Heart right ventricle (tissue), 16 donors: ENCODE measurements at regions not wholly inside any gene's neighbourhood (a gene's known extent, or its start where the extent isn't known, plus 50 kb on each side); places are given as distances from the start of the nearest gene placed in this dataset.
A peak's percentile ranks its signal among the peaks of the same experiment; 100 is the strongest.

Source experiments
- ATAC-seq, 8 donors: fragments of 200-7000 bp; cut with Tn5 transposase; one replicate each; pipeline ENCODE4 v1.9.1; 2020; ENCODE audit warnings: mild to moderate bottlenecking in 8 of 8, moderate library complexity in 8 of 8, moderate number of reproducible peaks in 1 of 8
- DNase-seq, 2 donors: peaks; one replicate each; pipeline ENCODE4 v3.0.0-alpha.2; 2020
- H3K27ac ChIP-seq, 10 donors: fragments of 200-600 bp; sonication (generic) in 2 of 10; one replicate each; pipeline versions ENCODE4 v1.5.0 to v1.8.0; 2020 to 2022; ENCODE audit warnings: mild to moderate bottlenecking in 3 of 10
- H3K27me3 ChIP-seq, 7 donors: fragments of 200-600 bp; one replicate each; pipeline ENCODE4 v1.8.0; 2021 to 2022; ENCODE audit warnings: mild to moderate bottlenecking in 2 of 7
- H3K36me3 ChIP-seq, 9 donors: fragments of 200-600 bp; sonication (generic) in 1 of 9; one replicate each; pipeline versions ENCODE4 v1.5.0 to v1.8.0; 2020 to 2022; ENCODE audit warnings: mild to moderate bottlenecking in 2 of 9
- H3K4me1 ChIP-seq, 9 donors: fragments of 200-600 bp; sonication (generic) in 1 of 9; one replicate each; pipeline versions ENCODE4 v1.5.0 to v1.8.0; 2020 to 2022; ENCODE audit warnings: mild to moderate bottlenecking in 4 of 9
- H3K4me3 ChIP-seq, 10 donors: fragments of 200-600 bp; sonication (generic) in 2 of 10; one replicate each; pipeline versions ENCODE4 v1.5.0 to v1.8.0; 2020 to 2022; ENCODE audit warnings: mild to moderate bottlenecking in 7 of 10, moderate library complexity in 2 of 10
- H3K9me3 ChIP-seq, 11 donors: fragments of 200-600 bp in 10 of 11; sonication (generic) in 2 of 11; one replicate each; pipeline versions ENCODE4 v1.5.0 to v1.8.0; 2013 to 2022; ENCODE audit warnings: mild to moderate bottlenecking in 2 of 11, control low read depth in 1 of 11, moderate library complexity in 1 of 11
- CTCF ChIP-seq, 9 donors: fragments of 200-600 bp; sonication (generic) in 2 of 9; IDR thresholded peaks; one replicate each; pipeline versions ENCODE4 v1.5.0 to v1.8.0; 2021 to 2022; ENCODE audit warnings: antibody characterized with exemption in 9 of 9, mild to moderate bottlenecking in 5 of 9, moderate library complexity in 1 of 9
- WGBS, 2 donors: extraction: QIAGEN DNeasy Blood & Tissue Kit; methylation state at CpG; one replicate each; pipeline ENCODE4 v1.1.7; 2013; ENCODE audit warnings: inconsistent platforms in 1 of 2; 5-methylcytosine and 5-hydroxymethylcytosine counted together
- intact Hi-C, 10 donors: fragments of 100-400 bp; cut with DNase I; formaldehyde crosslinking; loops; one replicate each; pipeline versions ENCODE4 v1.11.1 to v1.14.2; 2022
- donor health status: Arrhythmogenic right ventricular cardiomyopathy.
- donor health status: ischemic (EF 13 %, LVEDD 7.1; RV severe dilation, severe dysfunction).
- donor health status: healthy with polysubstance abuse.
- donor health status: DM: no; HTN: yes; CAD: no.
- donor health status: DM: no; HTN: no; CAD: no.
- donor health status: ischemic (EF 25% LVEDD 6.9; RV normal size, moderate dysfunction).
- donor health status: ischemic (EF 25% LVEDD 5.7; RV mildly dilated, moderate dysfunction).
- donor health status: healthy.
- donor health status: DM: yes; HTN: yes; CAD: no.
- donor health status: Ischemic cardiomyopathy.
- donor health status: ischemic (EF 35%, LVEDD 5.7; RV mildly dilated, moderate dysfunction).
- donor health status: nonischemic (EF 11% LVEDD 7.7; RV severe dilation, severe dysfunction).
- donor health status: DM: yes; HTN: yes; CAD: no.
- donor health status: PGD.
- donor health status: ischemic (EF 29% LVEDD 5.4; RV normal size, mild dysfunction).
- donor health status: nonischemic (EF 23%, LVEDD 6.1; RV moderate dilation, normal function).

GRCh38 chr22:27393371-27393770, 408.2 kb downstream of the MN1 start:
- DNase-seq, result no peak
- 85 to 91% methylated on average over 4 of the region's 4 CpGs for WGBS, 2 donors
- ATAC-seq, result no peak
- intact Hi-C loops, result no loop called here
- no peaks in the 10 kb centered on the region for H3K9me3 ChIP-seq
- H3K36me3 ChIP-seq, result no peaks in the 10 kb centered on the region
- no peak overlapping the region for H3K27ac ChIP-seq
- peaks cover 0 to 28% (median 6%) of the 10 kb centered on the region in 7 donors for H3K27me3 ChIP-seq
- H3K4me3 ChIP-seq, result no peak overlapping the region
- no peak for TF ChIP-seq CTCF (IDR thresholded peaks at IDR 0.05)
- H3K4me1 ChIP-seq, result peaks cover 0 to 13% (median 0%) of the 10 kb centered on the region in 9 donors

DNA sequence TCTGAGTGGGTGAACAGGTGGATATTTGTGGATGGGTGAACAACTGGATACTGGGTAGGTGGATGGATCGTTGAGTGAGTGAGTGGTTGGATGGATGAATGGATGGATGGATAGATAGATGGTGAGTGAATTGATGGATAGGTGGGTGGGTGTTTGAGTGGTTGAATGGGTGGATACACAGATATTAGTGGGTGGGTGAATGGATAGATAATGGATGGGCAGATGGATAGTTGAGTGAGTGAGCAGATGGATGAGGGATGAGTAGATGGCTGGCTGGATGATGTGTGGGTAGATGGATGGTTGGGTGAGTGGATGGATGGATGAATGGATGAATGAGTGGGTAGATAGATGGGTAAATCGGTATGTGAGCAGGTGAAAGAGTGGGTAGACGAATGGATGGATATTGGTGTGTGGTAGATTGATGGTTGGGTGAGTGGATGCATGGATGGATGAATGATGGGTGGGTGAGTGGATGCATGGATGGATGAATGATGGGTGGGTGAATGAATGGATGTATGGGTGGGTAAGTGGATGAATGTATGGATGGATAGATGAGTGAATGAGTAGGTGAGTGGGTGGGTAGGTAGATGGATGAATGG, 406.7 kb downstream of the MN1 start:
- intact Hi-C loops, result no loop called here
- ATAC-seq (no peak), DNase-seq (no peak)
- H3K4me1 ChIP-seq, result peaks cover 0 to 16% (median 0%) of the 10 kb centered on the region in 9 donors
- no peaks in the 10 kb centered on the region for H3K9me3 ChIP-seq
- H3K36me3 ChIP-seq, result no peaks in the 10 kb centered on the region
- no peak overlapping the region for H3K27ac ChIP-seq
- 91 to 98% methylated on average over 3 of the region's 3 CpGs for WGBS, 2 donors
- H3K4me3 ChIP-seq, result no peak overlapping the region
- peaks cover 0 to 30% (median 12%) of the 10 kb centered on the region in 7 donors for H3K27me3 ChIP-seq
- no peak for TF ChIP-seq CTCF (IDR thresholded peaks at IDR 0.05)

- H3K9me3 ChIP-seq, result peaks cover 0 to 7% (median 0%) of the 10 kb centered on the region in 11 donors
Observed at GRCh38 chr22:27397036-27397953, 404.3 kb downstream of the MN1 start.

More at GRCh38 chr22:27397036-27397953, 404.3 kb downstream of the MN1 start:
- Histone ChIP-seq H3K4me3 (no peak overlapping the region), H3K36me3 (no peaks in the 10 kb centered on the region), H3K27ac (peak overlapping the region in 1 of 10 donors; percentile 23), H3K4me1 (peaks cover 0 to 6% (median 0%) of the 10 kb centered on the region in 9 donors), H3K27me3 (peaks cover 0 to 27% (median 23%) of the 10 kb centered on the region in 7 donors)
- TF ChIP-seq CTCF (IDR thresholded peaks at IDR 0.05), result no peak
- intact Hi-C loops, result no loop called here
- WGBS, 2 donors, result 72% methylated on average over 6 of the region's 6 CpGs
- ATAC-seq (no peak), DNase-seq (no peak)
